HG03354 (cell line): ENCODE measurements at regions not wholly inside any gene's neighbourhood (a gene's known extent, or its start where the extent isn't known, plus 50 kb on each side); places are given as distances from the start of the nearest gene placed in this dataset.

ENCODE experiments used
- ATAC-seq: cut with Tn5 transposase; IDR thresholded peaks from one replicate; pipeline ENCODE4 v1.9.1; 2021; ENCODE audit warnings: mild to moderate bottlenecking; ENCODE audit not compliant: unreplicated experiment, poor library complexity, severe bottlenecking

DNA sequence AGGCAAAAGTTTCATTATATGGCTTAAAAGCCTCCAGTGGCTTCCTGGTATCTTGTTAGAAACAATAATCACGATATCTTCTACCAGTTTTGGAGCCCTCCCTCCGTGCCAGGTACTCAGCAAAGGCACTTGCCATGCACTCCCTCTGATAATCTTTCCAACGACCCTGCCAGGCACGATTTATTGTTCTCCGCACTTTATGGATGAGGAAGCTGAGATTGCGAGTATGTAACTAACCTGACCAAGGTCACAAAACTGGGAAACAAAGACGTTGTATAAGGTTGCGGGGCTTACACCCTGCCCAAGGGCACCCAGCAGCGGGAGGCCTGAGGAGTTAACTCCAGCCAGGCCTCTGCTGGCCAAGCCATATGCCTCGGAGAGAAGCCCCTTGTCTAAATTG lies 218.1 kb downstream of the SNX19 start:
- no peak for ATAC-seq

DNA sequence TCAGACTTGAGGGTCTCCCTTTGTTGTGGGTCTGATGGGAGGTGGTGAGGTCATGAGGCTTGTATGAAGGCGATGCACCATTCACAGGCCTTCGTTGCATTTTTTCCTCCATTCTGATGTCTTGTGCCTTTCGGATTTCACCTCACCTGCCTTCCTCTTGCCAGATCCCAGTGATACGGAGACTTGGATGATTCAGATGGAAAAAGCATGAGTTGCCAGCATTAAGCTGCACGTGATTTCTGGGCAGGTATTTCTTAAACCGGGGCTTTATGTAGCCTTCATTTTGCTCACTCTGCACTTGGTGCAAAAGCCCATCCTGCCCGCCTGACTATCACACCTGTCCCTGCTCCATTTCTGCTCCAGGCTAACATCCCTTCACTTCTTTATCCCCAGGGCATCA lies 216.7 kb downstream of the SNX19 start:
- no peak for ATAC-seq

DNA sequence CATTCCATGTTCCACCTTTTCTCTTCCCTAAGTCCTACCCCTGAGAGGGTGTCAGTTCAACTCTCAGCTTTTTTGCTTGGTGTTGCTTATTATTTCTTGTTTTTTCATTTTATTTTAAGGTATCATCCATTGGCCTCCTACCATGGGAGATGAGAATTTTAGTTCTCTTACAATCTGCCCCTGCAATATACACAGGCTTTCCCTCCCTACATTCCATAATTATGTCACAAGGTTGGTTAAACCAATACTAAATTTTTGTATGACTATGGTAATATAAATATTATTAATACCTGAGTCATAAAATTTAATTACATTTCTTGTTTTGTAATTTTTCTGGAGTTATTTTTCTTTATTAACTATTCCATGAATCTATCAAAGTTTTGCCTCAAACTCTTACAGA lies 216.2 kb downstream of the SNX19 start:
- ATAC-seq = no peak

DNA sequence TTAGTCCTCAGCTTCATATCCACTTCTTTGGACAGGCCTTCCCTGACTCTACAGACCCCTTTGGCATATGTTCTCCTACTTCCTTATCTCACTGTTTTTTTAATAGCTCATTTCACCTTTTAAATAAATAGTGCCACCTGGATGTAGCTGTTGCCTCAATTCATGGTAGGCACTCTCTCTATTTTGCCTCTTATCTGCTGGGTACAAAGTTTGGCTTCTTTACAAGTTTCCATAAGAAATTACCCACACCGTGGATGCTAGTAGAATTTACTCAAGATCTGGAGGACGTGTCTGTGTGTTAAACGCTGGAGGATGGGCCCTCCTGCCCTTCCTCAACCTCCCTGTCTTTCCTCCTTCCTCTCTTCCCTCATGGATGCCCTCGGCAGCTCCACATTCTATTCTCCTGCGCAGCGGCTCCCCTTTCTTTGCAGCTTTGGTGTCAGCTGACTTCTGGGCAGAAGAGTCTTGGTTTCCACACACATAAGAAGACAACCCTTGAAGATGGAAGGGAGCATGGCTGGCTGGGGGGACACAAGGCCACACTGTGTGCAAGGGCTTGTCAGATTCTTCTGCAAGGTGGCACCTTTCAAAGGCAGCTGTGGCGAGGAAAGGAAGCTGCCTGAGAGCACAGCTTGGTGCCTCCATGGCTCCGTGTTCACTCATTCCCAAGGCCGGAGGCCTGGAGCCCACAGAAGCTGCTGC lies 212.6 kb downstream of the SNX19 start:
- no peak for ATAC-seq

DNA sequence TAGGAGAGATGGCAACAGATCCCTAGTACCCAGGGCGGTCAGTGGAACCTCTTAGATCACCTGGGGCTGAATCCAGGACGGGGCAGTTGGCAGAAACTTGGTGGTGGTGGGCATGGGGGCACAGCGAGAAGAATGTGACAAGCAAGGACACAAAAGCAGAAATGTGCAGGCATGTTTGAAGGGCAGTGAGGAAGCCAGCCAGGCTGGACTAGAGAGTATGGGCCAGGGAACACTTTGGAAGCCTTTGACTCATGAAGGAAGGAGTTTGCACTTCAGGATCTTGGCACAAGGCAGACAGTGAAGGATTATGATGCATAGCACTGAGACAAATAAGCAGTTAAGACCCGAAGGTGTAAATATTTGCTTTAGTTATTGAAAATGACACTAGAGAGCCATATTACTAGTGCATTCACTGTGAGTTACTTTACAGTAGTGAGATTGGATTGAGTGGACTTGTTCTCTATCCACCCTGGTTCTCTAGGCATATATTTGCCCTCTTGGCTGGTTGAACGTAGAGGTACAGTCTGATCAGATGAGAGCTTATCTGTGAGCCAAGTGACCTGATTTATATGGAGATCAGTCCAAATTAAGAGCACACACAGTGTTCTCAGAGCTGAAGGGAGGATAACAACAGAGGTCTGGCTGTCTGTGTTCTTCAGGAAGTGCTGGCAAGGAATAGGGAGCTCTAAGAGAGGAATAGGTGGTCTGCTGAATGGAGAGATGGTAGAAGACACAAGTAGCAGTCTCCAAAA lies 210.4 kb downstream of the SNX19 start:
- ATAC-seq = no peak

DNA sequence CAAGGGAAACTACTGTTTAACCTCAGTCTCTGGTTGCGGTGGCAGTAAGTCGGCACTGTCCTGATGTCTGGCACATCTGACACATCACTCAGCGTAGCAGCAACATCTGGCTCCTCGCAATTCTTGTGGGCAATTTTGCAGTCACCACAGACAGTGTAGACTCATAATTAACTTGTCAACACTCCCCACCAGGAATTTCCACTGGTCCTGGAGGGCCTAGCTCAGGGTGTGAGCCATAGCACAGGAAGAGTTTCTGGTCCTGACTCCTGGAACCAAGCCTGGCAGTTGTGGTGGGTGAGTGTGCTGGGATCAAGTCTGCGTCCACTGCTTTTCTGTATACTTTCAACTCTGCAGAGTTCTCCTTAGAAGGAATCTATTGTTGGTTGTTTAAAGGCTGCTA lies 209.7 kb downstream of the SNX19 start:
- no peak for ATAC-seq

DNA sequence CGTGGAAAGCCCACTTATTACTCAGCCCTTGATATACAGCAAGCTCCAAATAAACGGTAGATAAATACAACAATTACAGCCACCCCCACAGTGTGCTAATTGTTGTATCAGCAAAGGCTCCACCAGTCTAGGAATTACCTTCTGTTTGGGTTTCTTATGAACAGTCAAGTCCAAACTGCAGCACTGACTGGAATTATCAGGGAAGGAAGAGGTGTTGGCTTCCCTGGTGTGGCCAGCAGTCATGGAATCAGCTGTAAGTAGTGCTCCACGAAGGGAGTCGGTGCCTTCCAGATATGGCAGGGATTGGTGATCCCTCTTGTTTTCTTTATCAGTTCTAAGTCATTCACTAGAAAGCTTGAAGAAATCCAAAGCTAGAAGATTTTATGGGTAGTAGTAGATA lies 209.1 kb downstream of the SNX19 start:
- ATAC-seq = no peak

DNA sequence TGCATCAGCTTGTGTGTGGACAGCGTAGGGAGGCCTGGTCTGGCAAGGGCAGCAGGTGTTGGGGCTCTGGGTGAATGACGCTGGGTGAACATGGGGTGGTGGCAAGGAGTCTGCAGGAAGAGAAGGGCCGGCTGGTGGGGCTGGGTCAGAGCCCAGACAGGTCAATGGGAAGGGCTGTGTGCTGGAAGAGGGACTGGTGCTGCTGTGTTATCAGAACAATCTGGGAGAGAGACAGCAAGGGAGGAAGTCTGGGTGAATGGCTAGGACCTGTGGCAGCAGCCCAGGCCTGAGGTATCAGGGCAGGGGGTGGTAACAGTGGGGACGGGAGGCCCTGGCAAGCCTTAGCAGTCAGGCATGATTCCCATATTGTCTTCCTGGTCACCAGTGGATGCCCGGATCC lies 206.7 kb downstream of the SNX19 start:
- ATAC-seq = no peak

DNA sequence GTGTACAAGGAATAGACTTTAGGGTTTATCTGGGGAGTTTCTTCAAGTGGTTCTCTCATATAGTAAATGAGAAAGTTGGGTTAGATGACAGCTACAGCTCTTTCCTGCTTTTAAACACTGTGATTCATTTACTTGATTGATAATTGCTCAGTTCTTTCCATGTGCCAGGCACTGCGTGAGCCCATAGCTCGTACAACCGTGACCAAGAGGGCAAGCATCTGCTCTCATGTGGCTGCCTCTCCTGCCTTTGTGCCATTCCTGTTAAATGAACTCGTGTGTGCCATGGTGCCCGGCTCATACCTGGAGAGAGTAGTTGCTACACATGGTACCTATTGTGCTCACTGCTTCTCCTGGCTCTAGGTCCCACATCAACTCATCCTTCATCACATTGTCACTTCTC lies 206.3 kb downstream of the SNX19 start:
- no peak for ATAC-seq

DNA sequence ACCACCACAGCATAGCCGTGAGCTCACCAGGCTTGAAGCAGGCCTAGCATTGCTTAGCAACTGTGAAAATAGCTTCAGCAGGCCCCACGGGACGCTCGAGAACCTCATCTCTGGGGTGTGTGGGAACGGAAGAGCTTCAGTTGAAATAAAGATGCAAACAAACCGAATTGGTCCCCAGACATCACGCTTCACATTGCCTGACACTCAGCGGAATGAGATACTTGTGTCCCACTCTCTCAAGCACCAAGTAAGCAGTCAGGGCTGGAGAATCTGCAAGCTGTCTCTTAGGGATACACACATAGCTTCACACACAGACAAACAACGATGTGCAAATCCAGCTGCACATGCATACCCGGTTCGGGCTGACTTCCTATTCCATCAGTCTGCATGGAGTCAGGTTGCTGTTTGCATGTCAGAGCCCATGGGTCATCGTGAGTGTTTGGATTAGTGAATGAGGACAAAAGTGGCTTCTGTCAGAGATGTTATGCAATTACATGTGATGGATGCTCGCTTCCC lies 205.7 kb downstream of the SNX19 start:
- no peak for ATAC-seq

DNA sequence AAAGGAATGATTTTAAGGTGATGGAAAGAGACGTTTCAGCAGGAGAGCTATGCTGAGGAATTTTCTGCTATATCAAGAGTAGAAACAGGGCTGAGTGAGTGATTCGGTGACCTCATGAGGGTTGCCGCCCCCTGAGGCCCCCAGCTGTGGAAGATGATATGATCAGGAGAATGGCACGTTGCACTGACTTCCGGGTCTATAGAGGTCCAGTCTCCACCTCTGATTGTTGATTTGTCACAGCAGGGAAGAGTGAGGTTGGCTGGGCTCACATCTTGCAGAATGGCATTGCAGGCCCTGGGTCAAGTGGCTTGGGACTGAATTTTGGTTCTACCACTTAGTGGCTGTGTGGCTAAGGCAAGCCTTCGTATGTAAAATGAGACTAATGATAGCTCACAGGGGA lies 205.1 kb downstream of the SNX19 start:
- no peak for ATAC-seq

DNA sequence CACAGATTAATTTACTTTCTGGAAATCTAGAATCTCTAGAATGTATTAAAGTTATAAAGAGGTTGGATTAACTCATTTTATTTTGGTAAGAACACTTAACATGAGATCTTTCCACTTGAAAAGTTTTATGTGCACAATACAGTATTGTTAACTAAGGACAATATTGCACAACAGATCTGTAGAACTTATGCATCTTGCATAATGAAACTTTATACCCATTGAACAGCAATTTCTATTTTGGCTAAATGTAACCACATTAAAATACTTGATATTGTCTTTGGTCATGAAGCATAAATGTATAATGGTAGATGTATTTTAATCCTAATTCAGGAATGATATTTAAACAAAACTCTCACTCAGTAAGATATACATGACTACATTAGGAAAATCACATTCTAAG lies 203.8 kb downstream of the SNX19 start:
- no peak for ATAC-seq

DNA sequence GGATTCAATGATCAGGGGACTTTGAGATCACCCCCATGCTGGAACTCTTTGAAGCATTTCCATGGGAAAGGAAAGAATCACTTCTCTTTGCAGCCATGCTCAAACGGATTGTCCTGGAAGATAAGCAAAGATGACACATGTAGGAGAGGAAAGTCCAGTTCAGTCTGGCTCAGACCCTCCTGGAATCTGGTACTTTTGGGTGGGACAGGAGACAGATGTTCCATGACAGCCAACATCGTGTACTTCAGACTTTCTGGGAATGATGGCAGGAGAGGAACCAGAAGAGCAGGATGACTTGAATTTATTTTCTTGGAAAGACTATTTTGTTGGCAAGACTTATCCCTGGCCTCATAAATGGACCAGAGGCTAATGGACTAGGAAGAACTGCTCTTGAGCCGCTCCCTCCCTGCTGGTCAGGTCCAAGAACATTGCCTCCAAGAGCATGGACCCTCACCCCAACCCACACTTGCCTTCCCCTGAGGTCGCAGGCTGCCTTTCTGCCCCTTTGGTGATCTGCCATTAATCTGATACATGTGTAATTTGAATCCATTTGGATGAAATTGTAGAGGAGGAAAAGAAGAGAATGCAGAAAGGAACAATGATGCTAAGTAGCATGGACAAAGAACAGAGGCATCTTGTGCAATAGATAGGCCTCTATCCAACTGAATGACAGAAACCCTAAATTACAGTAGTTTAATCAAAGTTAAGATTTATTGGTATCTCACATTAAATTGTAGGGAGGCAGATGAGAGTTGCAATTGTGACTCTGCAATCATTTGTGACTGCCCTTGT lies 201.0 kb downstream of the SNX19 start:
- ATAC-seq = no peak

DNA sequence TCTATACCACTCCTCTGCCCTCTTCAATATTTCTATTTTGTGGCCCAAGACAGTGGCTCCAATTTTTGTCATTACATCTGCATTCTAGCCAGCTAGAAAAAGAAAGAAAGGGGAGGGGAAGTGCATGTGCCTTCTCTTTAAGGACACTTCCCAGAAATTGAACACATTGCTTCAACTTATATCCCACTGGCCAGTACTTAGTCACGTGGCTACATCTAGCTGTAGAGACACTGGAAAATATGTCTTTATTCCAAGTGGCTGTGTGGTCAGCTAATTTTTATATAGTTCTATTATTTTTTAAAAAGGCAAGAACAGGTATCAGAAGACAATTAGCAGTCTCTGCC lies 200.4 kb downstream of the SNX19 start:
- no peak for ATAC-seq

DNA sequence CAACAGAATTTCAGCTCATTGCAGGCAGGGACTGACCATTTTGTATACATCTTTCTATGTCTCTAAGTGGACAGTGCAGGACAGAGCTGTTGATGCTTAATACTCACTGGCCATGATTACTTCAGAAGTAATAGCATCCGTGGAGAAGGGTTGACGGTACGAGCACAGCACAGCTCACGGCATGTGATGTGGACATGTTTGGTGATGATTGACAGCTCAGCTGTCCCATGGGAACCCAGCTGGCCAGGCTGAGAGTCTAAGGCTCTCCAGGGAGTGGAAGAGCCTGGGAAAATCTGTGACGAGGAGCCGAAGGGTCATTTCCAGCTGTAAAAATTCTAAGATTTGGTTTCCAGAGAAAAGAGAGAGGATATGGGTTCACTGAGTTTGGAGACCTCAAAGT lies 198.2 kb downstream of the SNX19 start:
- no peak for ATAC-seq

DNA sequence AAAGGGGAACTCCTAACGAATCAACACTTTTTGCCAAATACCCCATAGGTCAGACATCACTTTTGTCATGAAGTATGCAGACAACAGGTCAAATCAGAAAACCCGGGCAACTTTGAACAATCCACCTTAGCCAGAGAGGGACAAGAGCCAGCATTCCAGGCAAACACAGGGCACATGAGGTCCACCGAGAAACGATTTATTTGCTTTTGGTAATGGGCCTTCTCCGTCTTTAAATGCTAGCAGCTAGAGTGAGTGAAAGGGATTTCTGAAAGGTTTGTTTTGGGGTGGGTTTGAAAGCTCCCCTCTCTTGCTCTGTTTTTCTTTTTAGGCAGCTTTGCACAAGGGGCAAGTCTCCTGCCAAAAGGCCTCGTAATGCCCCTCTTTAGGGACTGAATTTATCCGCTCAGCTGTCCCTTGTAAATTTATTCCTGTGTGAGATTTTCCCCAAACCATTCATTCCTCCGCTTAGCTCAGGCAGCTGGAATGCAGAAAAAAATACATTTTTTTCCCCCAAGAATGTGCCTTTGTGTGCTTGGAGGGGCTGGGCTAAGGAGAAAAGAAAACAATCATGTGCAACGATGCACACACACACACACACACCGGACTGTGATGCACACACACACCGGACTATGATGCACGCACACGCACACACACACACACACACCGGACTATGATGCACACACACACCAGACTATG lies 196.9 kb downstream of the SNX19 start:
- no peak for ATAC-seq

DNA sequence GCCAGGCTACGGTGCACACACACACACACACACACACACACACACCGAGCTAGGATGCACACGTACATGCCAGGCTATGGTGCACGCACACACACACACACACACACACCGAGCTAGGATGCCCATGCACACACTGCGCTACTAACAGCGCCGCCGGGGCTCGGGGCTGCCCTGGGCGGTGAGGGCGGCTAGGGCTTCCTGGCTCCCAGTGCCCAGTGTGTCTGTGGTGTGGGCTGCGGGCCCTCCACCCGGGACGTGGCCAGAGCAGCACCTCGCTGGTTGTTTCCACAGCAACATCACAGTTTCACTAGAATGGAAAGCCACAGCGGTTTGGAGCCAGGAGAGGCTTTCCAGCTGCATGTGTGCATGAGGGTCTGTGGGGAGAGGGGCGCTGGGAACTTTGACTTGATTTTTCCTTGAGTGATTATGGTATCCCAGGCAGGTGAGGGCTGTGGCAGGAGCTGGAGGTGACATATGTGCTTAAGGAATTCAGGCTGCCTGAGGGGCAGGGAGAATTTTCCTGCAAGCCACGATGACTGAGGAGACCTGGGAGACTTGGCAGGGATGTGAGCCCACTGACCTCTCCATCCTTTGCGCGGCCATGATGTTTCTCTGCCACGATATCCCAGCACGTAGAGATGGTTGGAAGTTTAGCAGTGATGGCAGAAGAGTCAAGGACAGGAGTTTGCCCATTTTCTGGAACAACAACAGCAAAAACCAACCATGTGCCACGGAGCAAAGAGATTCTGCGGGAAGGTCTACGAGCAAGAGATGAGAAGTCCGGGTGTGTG lies 195.9 kb downstream of the SNX19 start:
- ATAC-seq = no peak

DNA sequence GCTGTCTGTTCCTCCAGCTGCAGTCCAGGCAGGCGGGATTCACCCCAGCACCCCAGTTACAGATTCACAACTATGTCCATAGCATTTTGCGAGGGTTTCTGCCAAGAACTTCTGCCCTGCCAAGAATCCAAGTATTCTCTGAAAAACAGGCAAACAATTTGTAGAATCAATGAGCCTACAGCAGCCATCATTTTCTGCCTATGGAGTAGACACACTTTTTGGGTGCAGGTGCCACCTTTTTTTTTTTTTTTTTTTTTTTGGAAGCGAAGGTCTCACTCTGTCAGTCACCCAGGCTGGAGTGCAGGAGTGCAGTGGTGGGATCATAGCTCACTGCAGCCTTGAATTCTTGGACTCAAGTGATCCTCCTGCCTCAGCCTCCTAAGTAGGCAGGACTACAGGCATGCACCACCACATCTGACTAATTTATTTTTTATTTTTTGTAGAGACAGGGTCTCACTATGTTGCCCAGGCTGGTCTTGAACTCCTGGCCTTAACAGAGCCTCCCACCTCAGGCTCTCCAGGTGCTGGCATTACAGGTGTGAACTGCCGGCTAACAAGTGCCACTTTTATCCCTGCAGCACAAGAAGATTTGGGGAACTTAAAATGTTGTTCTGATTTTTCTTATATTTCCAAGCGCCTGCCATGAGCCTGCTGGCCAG lies 195.1 kb downstream of the SNX19 start:
- no peak for ATAC-seq

DNA sequence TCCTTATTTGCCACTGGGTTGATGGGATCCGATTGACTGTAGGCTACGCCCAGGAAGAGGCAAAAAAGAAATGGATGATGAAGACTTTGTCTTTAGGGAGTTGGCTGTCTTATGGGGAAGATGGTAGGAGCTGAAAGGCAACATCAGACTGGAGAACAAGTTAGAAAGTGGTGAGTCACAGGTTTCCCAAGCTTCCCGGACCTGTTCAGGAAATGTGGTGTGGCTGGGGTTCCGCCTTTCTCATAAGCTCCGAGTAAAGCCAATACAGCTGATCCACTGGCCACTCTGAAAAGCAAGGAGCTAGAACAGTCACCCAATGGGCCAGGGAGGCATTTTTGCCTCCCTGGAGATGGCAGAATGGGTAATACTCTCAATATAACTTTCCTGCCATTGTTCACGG lies 194.5 kb downstream of the SNX19 start:
- ATAC-seq = no peak
